ENCODE measurements at regions not wholly inside any gene's neighbourhood (a gene's known extent, or its start where the extent isn't known, plus 50 kb on each side); places are given as distances from the start of the nearest gene placed in this dataset.

GRCh38 chr7:125984795-125985194 lies 1055.2 kb upstream of the POT1 start:
- TF ChIP-seq CTCF (IDR thresholded peaks at IDR 0.05 in 4 of 5, conservative IDR thresholded peaks at IDR 0.05 in 1 of 5) (no peak), POLR2A (IDR thresholded peaks at IDR 0.05) (no peak)

Data from gastrocnemius medialis (tissue), 4 donors.